ENCODE measurements at regions not wholly inside any gene's neighbourhood (a gene's known extent, or its start where the extent isn't known, plus 50 kb on each side); places are given as distances from the start of the nearest gene placed in this dataset.

- TF ChIP-seq POU6F1 (CRISPR knock-in tag; IDR thresholded peaks at IDR 0.05; ENCODE audit: borderline replicate concordance, low read depth) = no peak
- no peak for TF ChIP-seq ZNF70 (CRISPR knock-in tag; IDR thresholded peaks at IDR 0.05)
Measured at GRCh38 chr5:168172760-168173223, 118.7 kb upstream of the WWC1 start (continued).

DNA sequence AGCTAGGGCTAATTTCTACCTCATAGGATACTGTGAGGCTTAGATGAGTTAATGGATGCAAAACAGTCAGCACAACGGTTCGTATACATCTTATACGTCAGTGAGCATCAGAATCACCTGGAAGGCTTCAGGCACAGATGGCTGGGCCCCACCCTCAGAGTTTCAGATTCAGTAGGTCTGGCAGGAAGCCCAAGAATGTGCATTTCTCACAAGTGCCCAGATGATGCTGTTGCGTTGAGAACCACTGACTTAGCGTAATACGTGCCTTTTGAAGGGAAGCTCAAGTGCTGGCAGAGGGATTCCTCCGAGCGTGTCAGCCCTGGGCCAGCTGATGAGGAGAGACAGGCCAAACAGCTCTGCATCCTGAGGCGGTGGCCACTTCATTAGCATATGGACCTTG, 117.1 kb upstream of the WWC1 start:
- ATAC-seq = no peak
- TF ChIP-seq POU6F1 (CRISPR knock-in tag; IDR thresholded peaks at IDR 0.05; ENCODE audit: borderline replicate concordance, low read depth) (no peak), ZNF8 (CRISPR knock-in tag; IDR thresholded peaks at IDR 0.05) (no peak), ZNF70 (CRISPR knock-in tag; IDR thresholded peaks at IDR 0.05) (no peak), ZFP3 (CRISPR knock-in tag; IDR thresholded peaks at IDR 0.05) (no peak), ZFP30 (CRISPR knock-in tag; IDR thresholded peaks at IDR 0.05) (no peak), ZC3H10 (CRISPR knock-in tag; IDR thresholded peaks at IDR 0.05) (no peak), CSDC2 (CRISPR knock-in tag; IDR thresholded peaks at IDR 0.05) (no peak), ESRRG (CRISPR knock-in tag; IDR thresholded peaks at IDR 0.05) (no peak), OSR1 (CRISPR knock-in tag; IDR thresholded peaks at IDR 0.05) (no peak), SNAI2 (CRISPR knock-in tag; IDR thresholded peaks at IDR 0.05) (no peak), RARB (CRISPR knock-in tag; IDR thresholded peaks at IDR 0.05) (no peak), ARNTL (CRISPR knock-in tag; IDR thresholded peaks at IDR 0.05; ENCODE audit: borderline replicate concordance, low read depth) (no peak), TSHZ2 (CRISPR knock-in tag; IDR thresholded peaks at IDR 0.05) (no peak), GLIS3 (CRISPR knock-in tag; IDR thresholded peaks at IDR 0.05) (no peak), ISL1 (CRISPR knock-in tag; IDR thresholded peaks at IDR 0.05) (no peak)
- TF ChIP-seq, protein P1, sequence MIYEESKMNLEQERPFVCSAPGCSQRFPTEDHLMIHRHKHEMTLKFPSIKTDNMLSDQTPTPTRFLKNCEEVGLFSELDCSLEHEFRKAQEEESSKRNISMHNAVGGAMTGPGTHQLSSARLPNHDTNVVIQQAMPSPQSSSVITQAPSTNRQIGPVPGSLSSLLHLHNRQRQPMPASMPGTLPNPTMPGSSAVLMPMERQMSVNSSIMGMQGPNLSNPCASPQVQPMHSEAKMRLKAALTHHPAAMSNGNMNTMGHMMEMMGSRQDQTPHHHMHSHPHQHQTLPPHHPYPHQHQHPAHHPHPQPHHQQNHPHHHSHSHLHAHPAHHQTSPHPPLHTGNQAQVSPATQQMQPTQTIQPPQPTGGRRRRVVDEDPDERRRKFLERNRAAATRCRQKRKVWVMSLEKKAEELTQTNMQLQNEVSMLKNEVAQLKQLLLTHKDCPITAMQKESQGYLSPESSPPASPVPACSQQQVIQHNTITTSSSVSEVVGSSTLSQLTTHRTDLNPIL (CRISPR knock-in tag; IDR thresholded peaks at IDR 0.05; ENCODE audit: low read depth) = no peak
- TF ChIP-seq, protein P2, sequence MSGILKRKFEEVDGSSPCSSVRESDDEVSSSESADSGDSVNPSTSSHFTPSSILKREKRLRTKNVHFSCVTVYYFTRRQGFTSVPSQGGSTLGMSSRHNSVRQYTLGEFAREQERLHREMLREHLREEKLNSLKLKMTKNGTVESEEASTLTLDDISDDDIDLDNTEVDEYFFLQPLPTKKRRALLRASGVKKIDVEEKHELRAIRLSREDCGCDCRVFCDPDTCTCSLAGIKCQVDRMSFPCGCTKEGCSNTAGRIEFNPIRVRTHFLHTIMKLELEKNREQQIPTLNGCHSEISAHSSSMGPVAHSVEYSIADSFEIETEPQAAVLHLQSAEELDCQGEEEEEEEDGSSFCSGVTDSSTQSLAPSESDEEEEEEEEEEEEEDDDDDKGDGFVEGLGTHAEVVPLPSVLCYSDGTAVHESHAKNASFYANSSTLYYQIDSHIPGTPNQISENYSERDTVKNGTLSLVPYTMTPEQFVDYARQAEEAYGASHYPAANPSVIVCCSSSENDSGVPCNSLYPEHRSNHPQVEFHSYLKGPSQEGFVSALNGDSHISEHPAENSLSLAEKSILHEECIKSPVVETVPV (CRISPR knock-in tag; IDR thresholded peaks at IDR 0.05) = no peak
- TF ChIP-seq, protein P3, sequence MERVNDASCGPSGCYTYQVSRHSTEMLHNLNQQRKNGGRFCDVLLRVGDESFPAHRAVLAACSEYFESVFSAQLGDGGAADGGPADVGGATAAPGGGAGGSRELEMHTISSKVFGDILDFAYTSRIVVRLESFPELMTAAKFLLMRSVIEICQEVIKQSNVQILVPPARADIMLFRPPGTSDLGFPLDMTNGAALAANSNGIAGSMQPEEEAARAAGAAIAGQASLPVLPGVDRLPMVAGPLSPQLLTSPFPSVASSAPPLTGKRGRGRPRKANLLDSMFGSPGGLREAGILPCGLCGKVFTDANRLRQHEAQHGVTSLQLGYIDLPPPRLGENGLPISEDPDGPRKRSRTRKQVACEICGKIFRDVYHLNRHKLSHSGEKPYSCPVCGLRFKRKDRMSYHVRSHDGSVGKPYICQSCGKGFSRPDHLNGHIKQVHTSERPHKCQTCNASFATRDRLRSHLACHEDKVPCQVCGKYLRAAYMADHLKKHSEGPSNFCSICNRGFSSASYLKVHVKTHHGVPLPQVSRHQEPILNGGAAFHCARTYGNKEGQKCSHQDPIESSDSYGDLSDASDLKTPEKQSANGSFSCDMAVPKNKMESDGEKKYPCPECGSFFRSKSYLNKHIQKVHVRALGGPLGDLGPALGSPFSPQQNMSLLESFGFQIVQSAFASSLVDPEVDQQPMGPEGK (CRISPR knock-in tag; IDR thresholded peaks at IDR 0.05; ENCODE audit: borderline replicate concordance) = no peak

- no peak for ATAC-seq
- TF ChIP-seq POU6F1 (CRISPR knock-in tag; IDR thresholded peaks at IDR 0.05; ENCODE audit: borderline replicate concordance, low read depth) = no peak
- TF ChIP-seq RARB (CRISPR knock-in tag; IDR thresholded peaks at IDR 0.05) = no peak
- TF ChIP-seq ZNF565 (CRISPR knock-in tag; conservative IDR thresholded peaks at IDR 0.05; ENCODE audit: low read depth) = no peak
- TF ChIP-seq ZNF70 (CRISPR knock-in tag; IDR thresholded peaks at IDR 0.05) = no peak
- TF ChIP-seq ARNTL (CRISPR knock-in tag; IDR thresholded peaks at IDR 0.05; ENCODE audit: borderline replicate concordance, low read depth) = no peak
- TF ChIP-seq BACH2 (CRISPR knock-in tag; IDR thresholded peaks at IDR 0.05; ENCODE audit: borderline replicate concordance) = no peak
- TF ChIP-seq TCF4 (CRISPR knock-in tag; IDR thresholded peaks at IDR 0.05; ENCODE audit: borderline replicate concordance) = no peak
- TF ChIP-seq SNAI2 (CRISPR knock-in tag; IDR thresholded peaks at IDR 0.05) = no peak
- TF ChIP-seq OSR1 (CRISPR knock-in tag; IDR thresholded peaks at IDR 0.05) = no peak
- TF ChIP-seq ZFP30 (CRISPR knock-in tag; IDR thresholded peaks at IDR 0.05) = no peak
- TF ChIP-seq PPARA (CRISPR knock-in tag; IDR thresholded peaks at IDR 0.05; ENCODE audit: borderline replicate concordance) = no peak
- no peak for TF ChIP-seq TSHZ2 (CRISPR knock-in tag; IDR thresholded peaks at IDR 0.05)
- TF ChIP-seq ZNF8 (CRISPR knock-in tag; IDR thresholded peaks at IDR 0.05) = no peak
Measured at GRCh38 chr5:168176251-168176650, 115.2 kb upstream of the WWC1 start.

Data from SK-N-SH treated with all-trans-retinoic acid at 6 μM for 48 hours (cell line).